PC-3 (cell line): ENCODE measurements at regions not wholly inside any gene's neighbourhood (a gene's known extent, or its start where the extent isn't known, plus 50 kb on each side); places are given as distances from the start of the nearest gene placed in this dataset.

Experiments used
- ATAC-seq: fragments of 200-7000 bp; cut with Tn5 transposase; 2 replicates; pipeline ENCODE4 v1.9.1; 2020; ENCODE audit warnings: mild to moderate bottlenecking, moderate library complexity
- BruUV-seq: library from RNA; stranded (reverse); fragments of 400-500 nt; replicated peaks from 2 replicates; lab custom pipeline; 2021; lab: Mats Ljungman, UMichigan
- CTCF ChIA-PET: fragments of 300-600 bp; sonication (Branson Sonifier 250); formaldehyde crosslinking; loops from one replicate; lab custom pipeline; 2022; ENCODE audit warnings: antibody characterized with exemption; lab: Charles Lee
- POLR2A ChIA-PET: fragments of 300-600 bp; sonication (Branson Sonifier 250); formaldehyde crosslinking; loops from one replicate; lab custom pipeline; 2022; ENCODE audit warnings: antibody characterized with exemption; ENCODE audit not compliant: unreplicated experiment; lab: Charles Lee
- DNase-seq: peaks from one replicate; pipeline ENCODE4 v3.0.0-alpha.2; 2015
- H2AFZ ChIP-seq: fragments of 300-600 bp; sonication (generic); 2 replicates; pipeline ENCODE4 v1.6.0; 2016; ENCODE audit warnings: antibody characterized with exemption, low read length
- H3F3A ChIP-seq: fragments of 300-600 bp; sonication (generic); one replicate; pipeline ENCODE4 v1.6.0; 2017; ENCODE audit warnings: antibody characterized with exemption, low read length, control low read depth, mild to moderate bottlenecking; ENCODE audit not compliant: unreplicated experiment
- H3K27ac ChIP-seq: fragments of 300-600 bp; sonication (generic); 2 replicates; pipeline ENCODE4 v1.5.1; 2016; ENCODE audit warnings: mild to moderate bottlenecking, low read length
- H3K27me3 ChIP-seq: fragments of 300-600 bp; sonication (generic); 2 replicates; pipeline ENCODE4 v1.6.1; 2016; ENCODE audit warnings: low read length, mixed read lengths
- H3K36me3 ChIP-seq: fragments of 300-600 bp; sonication (generic); 2 replicates; pipeline ENCODE4 v1.6.1; 2016; ENCODE audit warnings: low read depth, mixed run types, low read length, mixed read lengths
- H3K4me1 ChIP-seq: fragments of 300-600 bp; sonication (generic); 2 replicates; pipeline ENCODE4 v1.5.1; 2016; ENCODE audit warnings: low read length; ENCODE audit not compliant: insufficient read depth
- H3K4me2 ChIP-seq: fragments of 300-600 bp; sonication (generic); 2 replicates; pipeline ENCODE4 v1.6.0; 2016; ENCODE audit warnings: low read length
- H3K4me3 ChIP-seq: fragments of 300-600 bp; sonication (generic); 2 replicates; pipeline ENCODE4 v1.5.1; 2016; ENCODE audit warnings: mild to moderate bottlenecking, low read length, mixed read lengths
- H3K79me2 ChIP-seq: fragments of 300-600 bp; sonication (generic); 2 replicates; pipeline ENCODE4 v1.6.1; 2017; ENCODE audit warnings: low read length, mixed read lengths
- H3K9ac ChIP-seq: fragments of 300-600 bp; sonication (generic); 2 replicates; pipeline ENCODE4 v1.6.0; 2016; ENCODE audit warnings: mild to moderate bottlenecking, low read length
- H3K9me2 ChIP-seq: fragments of 300-600 bp; sonication (generic); replicated peaks from 2 replicates; pipeline ENCODE4 v1.6.1; 2016; ENCODE audit warnings: mixed run types, low read length, mixed read lengths
- H3K9me3 ChIP-seq: fragments of 300-600 bp; sonication (generic); 2 replicates; pipeline ENCODE4 v1.6.1; 2016; ENCODE audit warnings: low read length, mixed read lengths
- H4K20me1 ChIP-seq: fragments of 300-600 bp; sonication (generic); 2 replicates; pipeline ENCODE4 v1.6.1; 2016; ENCODE audit warnings: low read length, mixed read lengths
- EZH2 ChIP-seq: fragments of 300-600 bp; sonication (generic); IDR thresholded peaks from one replicate; pipeline ENCODE4 v1.6.1; 2017; ENCODE audit warnings: antibody characterized with exemption, mild to moderate bottlenecking, low read length; ENCODE audit not compliant: unreplicated experiment
- EZH2phosphoT487 ChIP-seq: fragments of 300-600 bp; sonication (generic); IDR thresholded peaks from 2 replicates; pipeline ENCODE4 v1.6.1; 2018; ENCODE audit warnings: mild to moderate bottlenecking, antibody characterized with exemption, low read length, borderline replicate concordance
- intact Hi-C: fragments of 100-400 bp; cut with micrococcal nuclease; formaldehyde crosslinking; loops from 2 replicates; pipeline ENCODE4 v1.9.0; 2023
- TF ChIP-seq, protein P1 (sequence below): fragments of 300-600 bp; sonication (generic); conservative IDR thresholded peaks from 2 replicates; pipeline ENCODE4 v1.5.1; 2017; ENCODE audit warnings: antibody characterized with exemption, low read depth, mild to moderate bottlenecking, low read length

DNA sequence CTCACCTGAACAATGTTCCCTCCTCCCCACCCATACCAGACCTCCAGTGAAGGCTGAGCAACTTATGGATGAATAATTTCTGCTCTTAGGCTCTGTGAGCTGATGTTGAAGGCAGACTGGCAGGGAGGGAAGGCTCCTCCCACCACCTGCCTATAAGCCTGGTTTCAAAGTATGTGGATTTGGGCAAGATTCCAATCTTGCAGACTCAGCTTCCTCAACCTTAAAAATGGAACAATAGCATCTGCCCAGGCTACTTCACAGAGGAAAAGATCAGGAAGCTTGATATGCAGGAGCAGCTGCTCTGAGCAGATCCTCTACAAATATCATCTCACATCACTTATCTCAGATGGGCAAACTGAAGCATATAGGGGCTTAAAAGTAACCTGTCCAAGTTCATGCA, 112.2 kb downstream of the ZFP36L2 start:
- BruUV-seq, result no TSS peak
- Histone ChIP-seq H3K9ac (no peak overlapping the region), H3K9me3 (peaks cover 17% of the 10 kb centered on the region; the same call in 1 of the 2 replicates), H3K4me3 (no peak overlapping the region), H3K36me3 (peaks cover 3% of the 10 kb centered on the region; the same call in 1 of the 2 replicates), H3K4me2 (no peak overlapping the region), H3K9me2 (no peaks in the 10 kb centered on the region), H3K79me2 (no peaks in the 10 kb centered on the region), H3K27ac (no peak overlapping the region), H3K27me3 (no peaks in the 10 kb centered on the region), H4K20me1 (no peaks in the 10 kb centered on the region), H3K4me1 (0 out of 2 replicates have a peak, but pooled peaks cover 6% of the 10 kb centered on the region), H2AFZ (no peak overlapping the region), H3F3A (no peaks in the 10 kb centered on the region)
- ATAC-seq (peak; percentile 48), DNase-seq (peak; percentile 86)
- intact Hi-C loops, result no loop called here
- ChIA-PET CTCF (no interaction called here), POLR2A (no interaction called here)
- TF ChIP-seq EZH2phosphoT487, result no peak
- TF ChIP-seq EZH2, result no peak
- TF ChIP-seq, protein P1, sequence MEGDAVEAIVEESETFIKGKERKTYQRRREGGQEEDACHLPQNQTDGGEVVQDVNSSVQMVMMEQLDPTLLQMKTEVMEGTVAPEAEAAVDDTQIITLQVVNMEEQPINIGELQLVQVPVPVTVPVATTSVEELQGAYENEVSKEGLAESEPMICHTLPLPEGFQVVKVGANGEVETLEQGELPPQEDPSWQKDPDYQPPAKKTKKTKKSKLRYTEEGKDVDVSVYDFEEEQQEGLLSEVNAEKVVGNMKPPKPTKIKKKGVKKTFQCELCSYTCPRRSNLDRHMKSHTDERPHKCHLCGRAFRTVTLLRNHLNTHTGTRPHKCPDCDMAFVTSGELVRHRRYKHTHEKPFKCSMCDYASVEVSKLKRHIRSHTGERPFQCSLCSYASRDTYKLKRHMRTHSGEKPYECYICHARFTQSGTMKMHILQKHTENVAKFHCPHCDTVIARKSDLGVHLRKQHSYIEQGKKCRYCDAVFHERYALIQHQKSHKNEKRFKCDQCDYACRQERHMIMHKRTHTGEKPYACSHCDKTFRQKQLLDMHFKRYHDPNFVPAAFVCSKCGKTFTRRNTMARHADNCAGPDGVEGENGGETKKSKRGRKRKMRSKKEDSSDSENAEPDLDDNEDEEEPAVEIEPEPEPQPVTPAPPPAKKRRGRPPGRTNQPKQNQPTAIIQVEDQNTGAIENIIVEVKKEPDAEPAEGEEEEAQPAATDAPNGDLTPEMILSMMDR, result no peak

DNA sequence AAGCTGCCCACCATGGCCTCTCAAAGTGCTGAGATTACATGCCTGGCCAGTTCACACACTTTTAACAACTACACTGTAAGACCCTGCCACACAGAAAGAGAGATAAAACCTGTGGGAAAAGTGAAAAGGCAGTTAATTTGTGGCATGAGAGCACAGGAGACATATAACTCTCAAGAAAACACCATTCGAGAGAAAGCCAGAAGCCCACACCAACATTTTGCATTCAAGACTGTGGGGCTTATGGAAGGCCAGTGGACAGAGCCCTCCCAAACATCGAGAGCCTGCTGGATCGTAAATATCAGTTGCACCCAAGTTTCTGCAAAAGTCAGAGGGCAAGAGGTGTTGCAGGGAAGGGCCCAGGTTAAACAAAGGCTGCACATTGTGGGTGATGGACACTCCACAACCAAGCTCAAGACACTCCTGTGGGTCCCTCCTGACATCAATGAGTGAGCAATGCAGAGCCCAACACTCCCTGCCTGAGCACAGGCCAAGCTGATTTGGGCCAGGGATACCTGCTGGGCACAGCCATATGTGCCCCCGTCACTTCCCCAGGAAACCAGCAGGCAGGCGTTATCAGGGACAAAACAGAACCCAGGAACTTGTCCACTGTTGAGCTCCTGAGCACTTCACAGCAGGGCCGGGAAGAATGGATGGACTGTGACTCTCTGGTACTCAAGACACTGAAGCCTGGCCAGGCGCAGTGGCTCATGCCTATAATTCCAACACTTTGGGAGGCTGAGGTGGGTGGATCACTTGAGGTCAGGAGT, 114.4 kb downstream of the ZFP36L2 start:
- Histone ChIP-seq H3F3A (no peaks in the 10 kb centered on the region), H3K27ac (no peak overlapping the region), H3K4me3 (no peak overlapping the region), H3K27me3 (no peaks in the 10 kb centered on the region), H3K9me3 (0 out of 2 replicates have a peak, but pooled peaks cover 6% of the 10 kb centered on the region), H3K36me3 (no peaks in the 10 kb centered on the region), H3K4me1 (0 out of 2 replicates have a peak, but pooled peaks cover 8% of the 10 kb centered on the region), H3K79me2 (no peaks in the 10 kb centered on the region), H2AFZ (no peak overlapping the region), H3K4me2 (no peak overlapping the region), H4K20me1 (no peaks in the 10 kb centered on the region), H3K9ac (no peak overlapping the region), H3K9me2 (no peaks in the 10 kb centered on the region)
- ATAC-seq (no peak), DNase-seq (no peak)
- CTCF ChIA-PET, result no interaction called here
- BruUV-seq, result no TSS peak
- POLR2A ChIA-PET, result no interaction called here
- intact Hi-C loops, result no loop called here
- TF ChIP-seq EZH2 (no peak), EZH2phosphoT487 (no peak)
- TF ChIP-seq, protein P1, result no peak

DNA sequence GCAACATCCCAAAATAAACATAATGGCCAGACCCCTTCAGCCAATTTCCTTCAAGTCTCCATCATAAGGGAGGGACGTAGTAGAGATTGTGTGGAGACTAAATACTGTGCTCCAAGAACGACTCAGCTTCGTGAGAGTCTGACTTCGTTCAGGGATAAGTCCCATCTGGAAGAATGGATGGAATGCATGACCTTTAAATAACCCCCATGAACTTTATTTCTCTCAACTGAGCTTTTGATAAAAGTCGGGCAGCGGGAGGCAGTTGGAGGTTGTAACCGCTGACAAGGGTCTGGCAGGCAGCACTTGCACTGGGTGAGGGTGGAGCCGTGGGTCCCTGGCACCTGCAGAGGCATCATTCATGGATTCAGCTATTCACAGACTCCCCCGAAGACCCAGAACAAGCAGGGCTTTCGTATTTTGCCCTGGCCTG, 115.9 kb downstream of the ZFP36L2 start:
- 0 out of 2 replicates have a peak, but pooled peaks cover 6% of the 10 kb centered on the region for H3K9me3 ChIP-seq
- no peaks in the 10 kb centered on the region for H3F3A ChIP-seq
- H4K20me1 ChIP-seq, result no peaks in the 10 kb centered on the region
- H3K9me2 ChIP-seq, result no peaks in the 10 kb centered on the region
- no peak overlapping the region for H3K4me3 ChIP-seq
- POLR2A ChIA-PET, result no interaction called here
- BruUV-seq, result no TSS peak
- no peak overlapping the region for H2AFZ ChIP-seq
- CTCF ChIA-PET, result interaction anchor here (0.7 kb wide), 1 partner anchor 341 kb away, joined by 5 read pairs; no protein-coding TSS in a partner anchor
- H3K4me2 ChIP-seq, result no peak overlapping the region
- DNase-seq, result no peak
- H3K4me1 ChIP-seq, result peaks cover 19% of the 10 kb centered on the region; the same call in 1 of the 2 replicates
- no peaks in the 10 kb centered on the region for H3K79me2 ChIP-seq
- no peak overlapping the region for H3K27ac ChIP-seq
- intact Hi-C loops, result no loop called here
- H3K27me3 ChIP-seq, result no peaks in the 10 kb centered on the region
- H3K36me3 ChIP-seq, result no peaks in the 10 kb centered on the region
- H3K9ac ChIP-seq, result no peak overlapping the region
- TF ChIP-seq, protein P1, result no peak
- TF ChIP-seq EZH2phosphoT487 (no peak), EZH2 (no peak)
- no peak for ATAC-seq
